ENCODE measurements at regions not wholly inside any gene's neighbourhood (a gene's known extent, or its start where the extent isn't known, plus 50 kb on each side); places are given as distances from the start of the nearest gene placed in this dataset.

DNA sequence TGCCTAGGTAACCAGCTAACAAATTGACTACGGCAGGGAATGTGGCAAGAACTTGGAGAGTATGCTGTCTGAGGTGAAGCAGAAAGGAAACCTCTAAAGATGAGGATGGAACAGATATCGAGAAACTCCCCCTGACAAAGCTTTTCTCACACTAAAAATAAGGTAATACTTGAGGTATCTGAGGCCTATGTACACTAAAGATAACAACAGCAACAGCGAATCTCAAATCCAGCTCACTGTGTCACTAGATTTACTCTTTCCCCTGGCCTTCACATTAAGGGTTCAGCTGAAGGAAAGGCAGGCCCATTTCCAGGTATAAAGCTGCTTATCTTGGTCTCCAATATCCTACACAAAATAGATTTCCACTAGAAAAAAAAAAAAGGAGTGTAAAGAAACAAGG is 518.0 kb downstream of the KCNT2 start:
- no peak for TF ChIP-seq CEBPB (IDR thresholded peaks at IDR 0.05)
- no peak for TF ChIP-seq FOSL2 (IDR thresholded peaks at IDR 0.05)
- no peak for TF ChIP-seq FOSL2 (CRISPR knock-in tag; IDR thresholded peaks at IDR 0.05)
- no peak for TF ChIP-seq NR3C1 (IDR thresholded peaks at IDR 0.05)
- TF ChIP-seq POLR2A (IDR thresholded peaks at IDR 0.05; ENCODE audit: low read length), result no peak
- TF ChIP-seq, protein P1, sequence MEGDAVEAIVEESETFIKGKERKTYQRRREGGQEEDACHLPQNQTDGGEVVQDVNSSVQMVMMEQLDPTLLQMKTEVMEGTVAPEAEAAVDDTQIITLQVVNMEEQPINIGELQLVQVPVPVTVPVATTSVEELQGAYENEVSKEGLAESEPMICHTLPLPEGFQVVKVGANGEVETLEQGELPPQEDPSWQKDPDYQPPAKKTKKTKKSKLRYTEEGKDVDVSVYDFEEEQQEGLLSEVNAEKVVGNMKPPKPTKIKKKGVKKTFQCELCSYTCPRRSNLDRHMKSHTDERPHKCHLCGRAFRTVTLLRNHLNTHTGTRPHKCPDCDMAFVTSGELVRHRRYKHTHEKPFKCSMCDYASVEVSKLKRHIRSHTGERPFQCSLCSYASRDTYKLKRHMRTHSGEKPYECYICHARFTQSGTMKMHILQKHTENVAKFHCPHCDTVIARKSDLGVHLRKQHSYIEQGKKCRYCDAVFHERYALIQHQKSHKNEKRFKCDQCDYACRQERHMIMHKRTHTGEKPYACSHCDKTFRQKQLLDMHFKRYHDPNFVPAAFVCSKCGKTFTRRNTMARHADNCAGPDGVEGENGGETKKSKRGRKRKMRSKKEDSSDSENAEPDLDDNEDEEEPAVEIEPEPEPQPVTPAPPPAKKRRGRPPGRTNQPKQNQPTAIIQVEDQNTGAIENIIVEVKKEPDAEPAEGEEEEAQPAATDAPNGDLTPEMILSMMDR (IDR thresholded peaks at IDR 0.05), result no peak
- TF ChIP-seq MAFK (IDR thresholded peaks at IDR 0.05; ENCODE audit: partially characterized antibody), result no peak
- no peak for TF ChIP-seq ESRRA (IDR thresholded peaks at IDR 0.05; ENCODE audit: borderline replicate concordance, low read length)
- TF ChIP-seq CHD4 (IDR thresholded peaks at IDR 0.05; ENCODE audit: borderline replicate concordance), result no peak
- TF ChIP-seq SMC3 (IDR thresholded peaks at IDR 0.05), result no peak
- TF ChIP-seq HOXA7 (CRISPR knock-in tag; IDR thresholded peaks at IDR 0.05), result no peak
- TF ChIP-seq EP300 (IDR thresholded peaks at IDR 0.05), result no peak

Measured in A549 (cell line).